Esophagus squamous epithelium (tissue), 4 donors: ENCODE measurements at regions not wholly inside any gene's neighbourhood (a gene's known extent, or its start where the extent isn't known, plus 50 kb on each side); places are given as distances from the start of the nearest gene placed in this dataset.
"Not testable (repeated sequence)": the region's sequence is repeated elsewhere in the genome, so short reads cannot be mapped to it uniquely, and the experiment has no call there.

Experiments
- POLR2A ChIP-seq, 4 donors: fragments of 450-650 bp; IDR thresholded peaks; one replicate each; pipeline ENCODE4 v1.6.1; 2017; ENCODE audit warnings: antibody characterized with exemption in 4 of 4, mild to moderate bottlenecking in 4 of 4, moderate library complexity in 3 of 4
- TF ChIP-seq, protein P1 (sequence below), 6 experiments: fragments of 450-650 bp in 4 of 6; fragments of 200-600 bp in 2 of 6; sonication (generic) in 2 of 6; IDR thresholded peaks; one replicate each; pipeline ENCODE4 v1.5.1; 2016 to 2019; ENCODE audit warnings: antibody characterized with exemption in 6 of 6, mild to moderate bottlenecking in 4 of 6, moderate library complexity in 4 of 6

DNA sequence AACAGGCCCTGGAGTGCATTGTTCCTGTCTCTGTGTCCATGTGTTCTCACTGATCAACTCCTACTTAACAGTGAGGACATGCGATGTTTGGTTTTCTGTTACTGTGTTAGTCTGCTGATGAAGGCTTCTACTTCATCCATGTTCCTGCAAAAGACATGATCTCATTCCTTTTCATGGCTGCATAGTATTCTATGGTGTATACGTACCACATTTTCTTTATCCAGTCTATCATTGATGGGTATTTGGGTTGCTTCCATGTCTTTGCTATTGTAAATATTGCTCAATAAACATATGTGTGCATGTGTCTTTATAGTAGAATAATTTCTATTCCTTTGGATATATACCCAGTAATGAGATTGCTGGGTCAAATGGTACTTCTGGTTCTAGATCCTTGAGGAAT, 537.7 kb upstream of the FSHR start:
- TF ChIP-seq, protein P1, sequence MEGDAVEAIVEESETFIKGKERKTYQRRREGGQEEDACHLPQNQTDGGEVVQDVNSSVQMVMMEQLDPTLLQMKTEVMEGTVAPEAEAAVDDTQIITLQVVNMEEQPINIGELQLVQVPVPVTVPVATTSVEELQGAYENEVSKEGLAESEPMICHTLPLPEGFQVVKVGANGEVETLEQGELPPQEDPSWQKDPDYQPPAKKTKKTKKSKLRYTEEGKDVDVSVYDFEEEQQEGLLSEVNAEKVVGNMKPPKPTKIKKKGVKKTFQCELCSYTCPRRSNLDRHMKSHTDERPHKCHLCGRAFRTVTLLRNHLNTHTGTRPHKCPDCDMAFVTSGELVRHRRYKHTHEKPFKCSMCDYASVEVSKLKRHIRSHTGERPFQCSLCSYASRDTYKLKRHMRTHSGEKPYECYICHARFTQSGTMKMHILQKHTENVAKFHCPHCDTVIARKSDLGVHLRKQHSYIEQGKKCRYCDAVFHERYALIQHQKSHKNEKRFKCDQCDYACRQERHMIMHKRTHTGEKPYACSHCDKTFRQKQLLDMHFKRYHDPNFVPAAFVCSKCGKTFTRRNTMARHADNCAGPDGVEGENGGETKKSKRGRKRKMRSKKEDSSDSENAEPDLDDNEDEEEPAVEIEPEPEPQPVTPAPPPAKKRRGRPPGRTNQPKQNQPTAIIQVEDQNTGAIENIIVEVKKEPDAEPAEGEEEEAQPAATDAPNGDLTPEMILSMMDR (IDR thresholded peaks at IDR 0.05) = not testable (repeated sequence)
- not testable (repeated sequence) for TF ChIP-seq POLR2A (IDR thresholded peaks at IDR 0.05)
